GM12878 (cell line): ENCODE measurements at regions not wholly inside any gene's neighbourhood (a gene's known extent, or its start where the extent isn't known, plus 50 kb on each side); places are given as distances from the start of the nearest gene placed in this dataset.

Experiments used
- ATAC-seq: fragments of 200-7000 bp; cut with Tn5 transposase; 3 replicates; pipeline ENCODE4 v1.9.1; 2020; ENCODE audit warnings: mild to moderate bottlenecking, moderate library complexity
- BruUV-seq: library from RNA; stranded (reverse); fragments of 400-500 nt; replicated peaks from 2 replicates; lab custom pipeline; 2021; lab: Mats Ljungman, UMichigan
- CTCF ChIA-PET: fragments of 300-600 bp; sonication (Branson Sonifier 250); formaldehyde crosslinking; extraction: SDS; loops from one replicate; lab custom pipeline; 2021; ENCODE audit warnings: inconsistent platforms; lab: Yijun Ruan, JAX
- POLR2A ChIA-PET: fragments of 350-600 bp; formaldehyde crosslinking; extraction: SDS; loops from one replicate; lab custom pipeline; 2021; ENCODE audit warnings: inconsistent platforms; lab: Charles Lee
- RAD21 ChIA-PET: fragments of 300-600 bp; sonication (Branson Sonifier 250); formaldehyde crosslinking; loops from one replicate; lab custom pipeline; 2023; ENCODE audit warnings: antibody characterized with exemption; ENCODE audit not compliant: unreplicated experiment; lab: Charles Lee
- SMC1A ChIA-PET: fragments of 300-600 bp; sonication (Branson Sonifier 250); formaldehyde crosslinking; loops from one replicate; lab custom pipeline; 2023; ENCODE audit not compliant: unreplicated experiment, uncharacterized antibody; lab: Charles Lee
- DNase-seq: peaks from one replicate; pipeline ENCODE4 v3.0.0-alpha.2; 2011; ENCODE audit warnings: low read depth, low spot score
- FAIRE-seq: peaks from 3 replicates; lab custom pipeline; 2011; peaks lifted over from hg19 to GRCh38; lab: Jason Lieb, UNC
- H2AFZ ChIP-seq: 2 replicates; pipeline ENCODE4 v1.6.0; 2011; ENCODE audit warnings: low read depth, low read length, control low read depth; ENCODE audit not compliant: control insufficient read depth
- H3K27ac ChIP-seq: 2 replicates; pipeline ENCODE4 v1.5.1; 2011; ENCODE audit warnings: control low read depth; ENCODE audit not compliant: control insufficient read depth, insufficient read depth
- H3K27me3 ChIP-seq, 2 experiments: replicated peaks in 1 of 2; 2 replicates each; pipeline versions ENCODE4 v1.6.0 to v1.6.1; 2011; ENCODE audit warnings: low read length in 1 of 2; ENCODE audit not compliant: control insufficient read depth in 2 of 2, insufficient read depth in 2 of 2
- H3K36me3 ChIP-seq, 2 experiments: 2 replicates each; pipeline ENCODE4 v1.5.1; 2011; ENCODE audit warnings: low read length in 1 of 2; ENCODE audit not compliant: control insufficient read depth in 2 of 2, insufficient read depth in 2 of 2
- H3K4me1 ChIP-seq: 2 replicates; pipeline ENCODE4 v1.6.1; 2011; ENCODE audit warnings: mild to moderate bottlenecking, low read length, moderate library complexity, mixed read lengths; ENCODE audit not compliant: control insufficient read depth, insufficient read depth
- H3K4me2 ChIP-seq: 2 replicates; pipeline ENCODE4 v1.6.0; 2011; ENCODE audit warnings: control low read depth; ENCODE audit not compliant: control insufficient read depth, insufficient read depth
- H3K4me3 ChIP-seq: fragments of 200-600 bp; sonication (generic); 2 replicates; pipeline ENCODE4 v1.5.1; 2016
- H3K79me2 ChIP-seq: 2 replicates; pipeline ENCODE4 v1.6.0; 2011; ENCODE audit warnings: low read length; ENCODE audit not compliant: control insufficient read depth, insufficient read depth
- H3K9ac ChIP-seq: 2 replicates; pipeline ENCODE4 v1.8.0; 2011; ENCODE audit warnings: low read length, control low read depth, mixed read lengths; ENCODE audit not compliant: control insufficient read depth, insufficient read depth
- H3K9me3 ChIP-seq: replicated peaks from 3 replicates; pipeline ENCODE4 v1.5.1; 2011; ENCODE audit warnings: mild to moderate bottlenecking, low read length; ENCODE audit not compliant: control insufficient read depth, insufficient read depth
- H4K20me1 ChIP-seq: 2 replicates; pipeline ENCODE4 v1.6.0; 2011; ENCODE audit not compliant: control insufficient read depth, insufficient read depth
- IRF4 ChIP-seq: IDR thresholded peaks from 2 replicates; pipeline ENCODE4 v1.6.1; 2011; ENCODE audit warnings: low read depth, low read length
- PAX8 ChIP-seq: fragments of 450-650 bp; IDR thresholded peaks from 2 replicates; pipeline ENCODE4 v1.6.1; 2017; ENCODE audit warnings: mild to moderate bottlenecking, moderate library complexity
- POLR2AphosphoS2 ChIP-seq: IDR thresholded peaks from 2 replicates; pipeline ENCODE4 v1.6.1; 2011; ENCODE audit warnings: low read depth, mild to moderate bottlenecking, low read length, improper control_type of control experiment, moderate library complexity
- POU2F2 ChIP-seq: IDR thresholded peaks from 3 replicates; pipeline ENCODE4 v1.6.1; 2011; ENCODE audit warnings: low read depth, mild to moderate bottlenecking, low read length, borderline replicate concordance
- RFX5 ChIP-seq: IDR thresholded peaks from 2 replicates; pipeline ENCODE4 v1.6.1; 2011; ENCODE audit warnings: low read depth, low read length, improper control_type of control experiment
- TCF12 ChIP-seq: IDR thresholded peaks from 2 replicates; pipeline ENCODE4 v1.6.1; 2011; ENCODE audit warnings: low read depth, mild to moderate bottlenecking, low read length
- YY1 ChIP-seq: IDR thresholded peaks from 2 replicates; pipeline ENCODE4 v1.6.1; 2011; ENCODE audit warnings: low read depth, mild to moderate bottlenecking, low read length
- WGBS: methylation state at CpG from one replicate; pipeline ENCODE4 v1.1.6; 2016; ENCODE audit warnings: low lambda C conversion rate; ENCODE audit not compliant: insufficient replicate concordance, insufficient coverage; ENCODE audit errors: missing lambda C conversion rate; 5-methylcytosine and 5-hydroxymethylcytosine counted together
- in situ Hi-C: fragments of 300-500 bp; cut with MboI; formaldehyde crosslinking; loops from 9 replicates; pipeline ENCODE4 v1.14.3; 2018; ENCODE audit warnings: mixed read lengths
- intact Hi-C: fragments of 100-400 bp; cut with micrococcal nuclease; formaldehyde crosslinking; loops from one replicate; pipeline ENCODE4 v1.14.2; 2022; ENCODE audit not compliant: unreplicated experiment
- TF ChIP-seq, protein P1 (sequence below): IDR thresholded peaks from 2 replicates; pipeline ENCODE4 v1.6.1; 2011; ENCODE audit warnings: borderline replicate concordance, low read depth, mild to moderate bottlenecking, moderate library complexity, mixed read lengths, low read length; ENCODE audit not compliant: insufficient read depth; ENCODE audit errors: extremely low read length
- TF ChIP-seq, protein P2 (sequence below): IDR thresholded peaks from 2 replicates; pipeline ENCODE4 v1.6.1; 2011; ENCODE audit warnings: mild to moderate bottlenecking, low read depth, low read length, moderate library complexity; ENCODE audit not compliant: insufficient replicate concordance
- TF ChIP-seq, protein P3 (sequence below): fragments of 450-650 bp; IDR thresholded peaks from 2 replicates; pipeline ENCODE4 v1.6.1; 2017; ENCODE audit warnings: borderline replicate concordance

DNA sequence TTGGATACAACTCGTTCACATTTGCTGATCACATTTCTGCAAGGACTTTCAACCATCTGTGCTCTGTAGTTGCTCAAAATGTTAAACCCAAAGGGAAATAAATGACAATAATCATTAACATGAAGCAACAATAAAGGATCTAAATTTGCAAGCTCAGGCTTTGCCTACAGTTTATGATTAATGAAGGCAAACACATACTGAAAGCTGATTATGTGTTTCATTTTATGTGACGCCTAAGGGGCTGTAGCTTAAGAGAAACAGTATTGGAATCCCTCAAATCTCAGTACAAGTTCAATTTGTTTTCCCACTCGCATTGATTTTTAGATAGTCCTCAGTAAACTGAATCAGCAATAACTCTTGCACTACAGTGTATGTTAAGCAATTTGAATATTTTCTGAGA lies 160.3 kb upstream of the FSIP2 start:
- ChIA-PET CTCF (no interaction called here), POLR2A (no interaction called here), SMC1A (no interaction called here), RAD21 (no interaction called here)
- Histone ChIP-seq H3K36me3 (no peaks in the 10 kb centered on the region), H3K4me1 (no peaks in the 10 kb centered on the region), H3K27me3 (no peaks in the 10 kb centered on the region), H3K4me3 (no peak overlapping the region), H2AFZ (no peak overlapping the region), H3K9me3 (no peaks in the 10 kb centered on the region), H3K9ac (no peak overlapping the region), H3K4me2 (no peak overlapping the region), H3K27ac (no peak overlapping the region), H4K20me1 (no peaks in the 10 kb centered on the region), H3K79me2 (no peaks in the 10 kb centered on the region)
- TF ChIP-seq PAX8 (no peak), RFX5 (no peak), YY1 (no peak), POU2F2 (no peak), IRF4 (no peak), TCF12 (no peak), POLR2AphosphoS2 (no peak)
- TF ChIP-seq, protein P1, sequence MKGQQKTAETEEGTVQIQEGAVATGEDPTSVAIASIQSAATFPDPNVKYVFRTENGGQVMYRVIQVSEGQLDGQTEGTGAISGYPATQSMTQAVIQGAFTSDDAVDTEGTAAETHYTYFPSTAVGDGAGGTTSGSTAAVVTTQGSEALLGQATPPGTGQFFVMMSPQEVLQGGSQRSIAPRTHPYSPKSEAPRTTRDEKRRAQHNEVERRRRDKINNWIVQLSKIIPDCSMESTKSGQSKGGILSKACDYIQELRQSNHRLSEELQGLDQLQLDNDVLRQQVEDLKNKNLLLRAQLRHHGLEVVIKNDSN: no peak
- TF ChIP-seq, protein P2, sequence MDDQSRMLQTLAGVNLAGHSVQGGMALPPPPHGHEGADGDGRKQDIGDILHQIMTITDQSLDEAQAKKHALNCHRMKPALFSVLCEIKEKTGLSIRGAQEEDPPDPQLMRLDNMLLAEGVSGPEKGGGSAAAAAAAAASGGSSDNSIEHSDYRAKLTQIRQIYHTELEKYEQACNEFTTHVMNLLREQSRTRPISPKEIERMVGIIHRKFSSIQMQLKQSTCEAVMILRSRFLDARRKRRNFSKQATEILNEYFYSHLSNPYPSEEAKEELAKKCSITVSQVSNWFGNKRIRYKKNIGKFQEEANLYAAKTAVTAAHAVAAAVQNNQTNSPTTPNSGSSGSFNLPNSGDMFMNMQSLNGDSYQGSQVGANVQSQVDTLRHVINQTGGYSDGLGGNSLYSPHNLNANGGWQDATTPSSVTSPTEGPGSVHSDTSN: no peak
- TF ChIP-seq, protein P3, sequence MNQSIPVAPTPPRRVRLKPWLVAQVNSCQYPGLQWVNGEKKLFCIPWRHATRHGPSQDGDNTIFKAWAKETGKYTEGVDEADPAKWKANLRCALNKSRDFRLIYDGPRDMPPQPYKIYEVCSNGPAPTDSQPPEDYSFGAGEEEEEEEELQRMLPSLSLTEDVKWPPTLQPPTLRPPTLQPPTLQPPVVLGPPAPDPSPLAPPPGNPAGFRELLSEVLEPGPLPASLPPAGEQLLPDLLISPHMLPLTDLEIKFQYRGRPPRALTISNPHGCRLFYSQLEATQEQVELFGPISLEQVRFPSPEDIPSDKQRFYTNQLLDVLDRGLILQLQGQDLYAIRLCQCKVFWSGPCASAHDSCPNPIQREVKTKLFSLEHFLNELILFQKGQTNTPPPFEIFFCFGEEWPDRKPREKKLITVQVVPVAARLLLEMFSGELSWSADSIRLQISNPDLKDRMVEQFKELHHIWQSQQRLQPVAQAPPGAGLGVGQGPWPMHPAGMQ: no peak
- no peak for FAIRE-seq
- DNase-seq: no peak
- WGBS: 7% methylated on average over 3 of the region's 3 CpGs
- no peak for ATAC-seq
- intact Hi-C loops (no loop called here), in situ Hi-C loops (no loop called here)
- no TSS peak for BruUV-seq
